ENCODE measurements at regions not wholly inside any gene's neighbourhood (a gene's known extent, or its start where the extent isn't known, plus 50 kb on each side); places are given as distances from the start of the nearest gene placed in this dataset.

DNA sequence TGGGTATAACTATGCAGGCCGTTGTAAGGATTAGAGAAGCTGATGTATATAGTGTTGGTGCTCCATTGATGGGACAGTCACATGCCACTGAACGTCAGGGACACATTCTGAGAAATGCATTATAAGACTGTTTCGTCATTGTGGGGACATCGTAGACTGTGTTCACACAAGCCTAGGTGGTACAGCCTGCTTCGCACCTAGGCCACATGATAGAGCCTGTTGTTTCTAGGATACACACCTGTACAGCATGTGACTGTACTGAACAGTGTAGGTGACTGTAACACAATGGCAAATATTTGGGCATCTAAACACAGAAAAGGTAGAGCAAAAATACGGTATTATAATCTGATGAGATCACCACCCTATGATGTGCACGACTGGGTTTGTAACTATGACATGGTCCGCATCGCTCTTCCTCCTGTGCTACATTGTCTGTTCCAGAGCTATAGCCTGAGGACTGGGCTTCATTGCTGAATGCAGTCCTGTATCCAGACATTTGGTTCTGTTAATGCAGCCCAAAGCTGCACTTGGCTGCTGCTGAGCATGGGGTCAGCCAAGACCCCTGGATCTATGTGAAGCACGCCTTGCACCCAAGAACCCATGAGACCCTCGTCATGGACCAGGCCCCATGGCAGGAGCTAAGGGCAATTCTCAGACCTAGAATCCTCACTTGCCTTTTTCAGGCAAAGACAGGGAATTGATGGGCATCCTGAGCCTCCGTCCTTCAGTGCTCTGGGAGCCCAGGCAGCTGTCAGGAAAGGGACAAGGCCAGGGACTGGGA is 51.1 kb upstream of the THY1 start:
- DNase-seq = no peak

DNA sequence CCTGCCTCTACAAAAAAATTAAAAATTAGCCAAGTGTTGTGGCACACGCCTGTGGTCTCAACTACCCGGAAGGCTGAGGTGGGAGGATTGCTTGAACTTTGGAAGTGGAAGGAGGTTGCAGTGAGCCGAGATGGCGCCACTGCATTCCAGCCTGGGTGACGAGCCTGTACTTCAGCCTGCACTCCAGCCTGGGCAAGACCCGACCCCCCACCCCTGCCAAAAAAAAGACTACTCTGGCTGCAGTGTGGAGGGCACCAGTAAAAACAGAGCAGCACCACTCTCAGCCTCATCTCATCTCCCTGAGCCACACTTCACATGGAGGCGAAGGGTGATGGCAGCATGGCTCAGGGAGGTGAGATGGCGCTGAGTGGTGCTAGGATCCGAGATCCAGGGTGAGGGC is 50.3 kb upstream of the THY1 start:
- no peak for DNase-seq

DNA sequence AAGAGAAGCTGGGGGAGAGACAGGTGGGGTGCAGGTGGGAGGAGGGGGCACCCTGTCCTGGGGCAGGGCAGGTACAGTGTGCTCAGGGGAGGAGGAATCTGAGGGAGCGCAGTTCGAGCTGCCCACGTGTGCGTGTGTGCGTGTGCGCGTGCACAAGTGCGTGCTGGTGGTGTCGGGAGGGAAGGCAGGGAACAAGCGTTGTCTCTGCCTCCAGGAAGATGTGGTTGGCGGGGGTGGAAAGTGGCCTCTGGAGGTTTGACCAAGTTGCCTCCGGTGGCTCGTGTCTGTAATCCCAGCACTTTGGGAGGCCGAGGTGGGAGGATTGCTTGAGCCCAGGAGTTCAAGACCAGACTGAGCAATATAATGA is 49.9 kb upstream of the THY1 start:
- DNase-seq = no peak

Measured in occipital lobe (tissue), 1 donor.